Gastrocnemius medialis (tissue), 4 donors: ENCODE measurements at regions not wholly inside any gene's neighbourhood (a gene's known extent, or its start where the extent isn't known, plus 50 kb on each side); places are given as distances from the start of the nearest gene placed in this dataset.

Source experiments
- CTCF ChIP-seq, 5 experiments: fragments of 450-650 bp in 3 of 5; fragments of 200-600 bp in 2 of 5; sonication (generic) in 2 of 5; IDR thresholded peaks in 4 of 5; conservative IDR thresholded peaks in 1 of 5; 1 replicate in 4 of 5; 2 replicates in 1 of 5; pipeline ENCODE4 v1.5.1; 2016 to 2019; ENCODE audit warnings: antibody characterized with exemption in 5 of 5, mild to moderate bottlenecking in 3 of 5, moderate library complexity in 3 of 5
- POLR2A ChIP-seq, 2 donors: fragments of 450-650 bp; IDR thresholded peaks; one replicate each; pipeline ENCODE4 v1.6.1; 2017; ENCODE audit warnings: antibody characterized with exemption in 2 of 2, mild to moderate bottlenecking in 2 of 2, moderate library complexity in 2 of 2

GRCh38 chr18:24940416-24940815 lies 411.6 kb downstream of the ZNF521 start:
- TF ChIP-seq CTCF (IDR thresholded peaks at IDR 0.05 in 4 of 5, conservative IDR thresholded peaks at IDR 0.05 in 1 of 5) (no peak), POLR2A (IDR thresholded peaks at IDR 0.05) (no peak)
